SK-N-SH (cell line): ENCODE measurements at regions not wholly inside any gene's neighbourhood (a gene's known extent, or its start where the extent isn't known, plus 50 kb on each side); places are given as distances from the start of the nearest gene placed in this dataset.

ENCODE experiments used
- CTCF ChIA-PET: fragments of 300-600, 350-600 bp; formaldehyde crosslinking; extraction: SDS; loops from one replicate; lab custom pipeline; 2021; lab: Yijun Ruan, JAX
- POLR2A ChIA-PET: fragments of 350-600 bp; sonication (Branson Sonifier 250); formaldehyde crosslinking; extraction: SDS; loops from one replicate; lab custom pipeline; 2020; ENCODE audit warnings: antibody characterized with exemption, inconsistent platforms; lab: Yijun Ruan, JAX
- DNase-seq: peaks from one replicate; pipeline ENCODE4 v3.0.0; 2012
- H2AFZ ChIP-seq: fragments of 200-600 bp; sonication (generic); 2 replicates; pipeline ENCODE4 v1.8.1; 2016; ENCODE audit warnings: antibody characterized with exemption, mild to moderate bottlenecking, low read depth
- H3F3A ChIP-seq: fragments of 200-600 bp; sonication (generic); replicated peaks from 2 replicates; pipeline ENCODE3; 2016; ENCODE audit warnings: antibody characterized with exemption, mild to moderate bottlenecking; ENCODE audit not compliant: insufficient read depth
- H3K27ac ChIP-seq, 2 experiments: fragments of 200-500 bp in 1 of 2; fragments of 200-600 bp in 1 of 2; sonication (Bioruptor generic) in 1 of 2; sonication (generic), shearing (Covaris generic) in 1 of 2; 2 replicates each; pipeline versions ENCODE4 v1.5.1 to v1.6.1; 2014 to 2016; ENCODE audit warnings: low read depth in 2 of 2, inconsistent platforms in 1 of 2, low read length in 1 of 2, mild to moderate bottlenecking in 1 of 2, mixed read lengths in 1 of 2
- H3K27me3 ChIP-seq: fragments of 200-600 bp; sonication (generic), shearing (Covaris generic); 2 replicates; pipeline ENCODE4 v1.6.1; 2016; ENCODE audit warnings: mixed run types; ENCODE audit not compliant: insufficient read depth
- H3K36me3 ChIP-seq, 2 experiments: fragments of 200-500 bp in 1 of 2; fragments of 200-600 bp in 1 of 2; sonication (Bioruptor generic) in 1 of 2; sonication (generic) in 1 of 2; replicated peaks in 1 of 2; 2 replicates each; pipeline versions ENCODE3 to v1.5.1; 2014 to 2016; ENCODE audit warnings: low read length in 1 of 2, mild to moderate bottlenecking in 1 of 2; ENCODE audit not compliant: insufficient read depth in 2 of 2, control insufficient read depth in 1 of 2
- H3K4me1 ChIP-seq, 2 experiments: fragments of 200-500 bp in 1 of 2; fragments of 200-600 bp in 1 of 2; sonication (Bioruptor generic) in 1 of 2; sonication (generic), shearing (Covaris generic) in 1 of 2; 2 replicates each; pipeline versions ENCODE4 v1.5.1 to v1.6.1; 2014 to 2016; ENCODE audit warnings: low read depth in 1 of 2, low read length in 1 of 2, mixed run types in 1 of 2; ENCODE audit not compliant: insufficient read depth in 2 of 2, control insufficient read depth in 1 of 2
- H3K4me2 ChIP-seq: fragments of 200-600 bp; sonication (generic), shearing (Covaris generic); 2 replicates; pipeline ENCODE4 v1.6.1; 2017; ENCODE audit warnings: mixed run types
- H3K4me3 ChIP-seq, 2 experiments: fragments of 200-500 bp in 1 of 2; fragments of 200-600 bp in 1 of 2; sonication (Bioruptor generic) in 1 of 2; sonication (generic), shearing (Covaris generic) in 1 of 2; 2 replicates each; pipeline versions ENCODE4 v1.5.1 to v1.8.1; 2014 to 2016; ENCODE audit warnings: low read depth in 2 of 2, inconsistent platforms in 1 of 2, low read length in 1 of 2, mild to moderate bottlenecking in 1 of 2, mixed read lengths in 1 of 2, moderate library complexity in 1 of 2
- H3K79me2 ChIP-seq: fragments of 200-600 bp; sonication (generic); 2 replicates; pipeline ENCODE4 v1.8.1; 2017; ENCODE audit warnings: mild to moderate bottlenecking; ENCODE audit not compliant: insufficient read depth
- H3K9ac ChIP-seq: fragments of 200-600 bp; sonication (generic); 2 replicates; pipeline ENCODE4 v1.6.1; 2017; ENCODE audit warnings: mixed run types
- H3K9me2 ChIP-seq: fragments of 200-600 bp; sonication (generic); 2 replicates; pipeline ENCODE4 v1.6.1; 2017; ENCODE audit warnings: mixed run types
- H3K9me3 ChIP-seq: fragments of 200-600 bp; sonication (generic); 2 replicates; pipeline ENCODE4 v1.6.1; 2017; ENCODE audit warnings: mixed run types, mild to moderate bottlenecking, moderate library complexity
- H4K20me1 ChIP-seq: fragments of 200-600 bp; sonication (generic); 2 replicates; pipeline ENCODE4 v1.6.1; 2017; ENCODE audit warnings: mild to moderate bottlenecking, mixed run types; ENCODE audit not compliant: insufficient read depth
- MEF2A ChIP-seq: IDR thresholded peaks from 2 replicates; pipeline ENCODE4 v1.4.0; 2012; ENCODE audit warnings: low read depth, borderline replicate concordance
- POLR2AphosphoS5 ChIP-seq: IDR thresholded peaks from 2 replicates; pipeline ENCODE4 v1.6.1; 2012; ENCODE audit warnings: low read depth, low read length
- RAD21 ChIP-seq: IDR thresholded peaks from 2 replicates; pipeline ENCODE4 v1.6.1; 2012; ENCODE audit warnings: mild to moderate bottlenecking, low read length
- SIN3A ChIP-seq: IDR thresholded peaks from 2 replicates; pipeline ENCODE4 v1.6.1; 2012; ENCODE audit warnings: low read depth, mild to moderate bottlenecking, low read length, moderate library complexity, borderline replicate concordance
- TAF1 ChIP-seq: IDR thresholded peaks from 2 replicates; pipeline ENCODE4 v1.6.1; 2012; ENCODE audit warnings: low read depth, mild to moderate bottlenecking, low read length, moderate library complexity, borderline replicate concordance
- YY1 ChIP-seq: IDR thresholded peaks from 2 replicates; pipeline ENCODE4 v1.4.0; 2012; ENCODE audit warnings: low read depth, mild to moderate bottlenecking
- WGBS: methylation state at CpG from one replicate; pipeline ENCODE4 v1.1.6; 2017; ENCODE audit warnings: low lambda C conversion rate; 5-methylcytosine and 5-hydroxymethylcytosine counted together
- TF ChIP-seq, protein P1 (sequence below): fragments of 150-350 bp; IDR thresholded peaks from 2 replicates; pipeline ENCODE4 v1.6.1; 2016; ENCODE audit warnings: mild to moderate bottlenecking, low read depth, low read length
- TF ChIP-seq, protein P2 (sequence below): IDR thresholded peaks from 2 replicates; pipeline ENCODE4 v1.4.0; 2012; ENCODE audit warnings: low read depth
- TF ChIP-seq, protein P3 (sequence below): IDR thresholded peaks from 2 replicates; pipeline ENCODE4; 2012
- TF ChIP-seq, protein P4 (sequence below): IDR thresholded peaks from 2 replicates; pipeline ENCODE4 v1.6.1; 2012; ENCODE audit warnings: mild to moderate bottlenecking, low read depth, low read length, moderate library complexity
- TF ChIP-seq, protein P5 (sequence below): fragments of 200-600 bp; sonication (generic); IDR thresholded peaks from 2 replicates; pipeline ENCODE4 v1.6.1; 2017; ENCODE audit warnings: antibody characterized with exemption, mild to moderate bottlenecking, moderate library complexity

DNA sequence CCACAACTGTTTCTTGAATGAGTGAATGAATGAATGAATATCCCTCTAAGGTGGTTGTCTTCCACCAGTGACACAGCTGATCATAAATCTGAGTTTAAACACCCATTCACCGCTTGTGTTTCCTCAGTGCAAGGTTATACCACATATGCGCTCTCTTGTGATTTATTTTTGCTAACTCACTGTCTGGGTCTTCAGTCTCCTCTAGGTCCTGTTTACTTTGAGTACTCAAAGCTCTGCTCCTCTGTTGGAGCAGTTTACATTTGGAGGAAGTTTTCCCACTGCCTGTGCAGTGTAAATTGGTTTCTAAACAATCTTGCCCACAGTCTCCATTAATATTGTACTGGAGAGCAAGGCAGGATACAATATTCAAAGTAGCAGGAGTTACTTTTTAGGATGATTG is 212.6 kb upstream of the JADE1 start:
- CTCF ChIA-PET, result no interaction called here
- H3K36me3 ChIP-seq, result no peaks in the 10 kb centered on the region
- H2AFZ ChIP-seq, result no peak overlapping the region
- H3K79me2 ChIP-seq, result no peaks in the 10 kb centered on the region
- no peak for DNase-seq
- peaks cover 6% of the 10 kb centered on the region for H3F3A ChIP-seq
- H3K4me2 ChIP-seq, result no peak overlapping the region
- POLR2A ChIA-PET, result no interaction called here
- H3K9me3 ChIP-seq, result no peaks in the 10 kb centered on the region
- no peaks in the 10 kb centered on the region for H3K9me2 ChIP-seq
- H3K9ac ChIP-seq, result no peak overlapping the region
- peaks cover 15 to 17% of the 10 kb centered on the region in 2 experiments for H3K4me1 ChIP-seq
- H3K27me3 ChIP-seq, result no peaks in the 10 kb centered on the region
- WGBS, result 93% methylated on average over 2 of the region's 2 CpGs
- H4K20me1 ChIP-seq, result no peaks in the 10 kb centered on the region
- TF ChIP-seq YY1 (no peak), TAF1 (no peak), RAD21 (no peak), MEF2A (no peak), SIN3A (no peak), POLR2AphosphoS5 (no peak)
- TF ChIP-seq, protein P1, sequence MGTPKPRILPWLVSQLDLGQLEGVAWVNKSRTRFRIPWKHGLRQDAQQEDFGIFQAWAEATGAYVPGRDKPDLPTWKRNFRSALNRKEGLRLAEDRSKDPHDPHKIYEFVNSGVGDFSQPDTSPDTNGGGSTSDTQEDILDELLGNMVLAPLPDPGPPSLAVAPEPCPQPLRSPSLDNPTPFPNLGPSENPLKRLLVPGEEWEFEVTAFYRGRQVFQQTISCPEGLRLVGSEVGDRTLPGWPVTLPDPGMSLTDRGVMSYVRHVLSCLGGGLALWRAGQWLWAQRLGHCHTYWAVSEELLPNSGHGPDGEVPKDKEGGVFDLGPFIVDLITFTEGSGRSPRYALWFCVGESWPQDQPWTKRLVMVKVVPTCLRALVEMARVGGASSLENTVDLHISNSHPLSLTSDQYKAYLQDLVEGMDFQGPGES, result no peak
- TF ChIP-seq, protein P2, sequence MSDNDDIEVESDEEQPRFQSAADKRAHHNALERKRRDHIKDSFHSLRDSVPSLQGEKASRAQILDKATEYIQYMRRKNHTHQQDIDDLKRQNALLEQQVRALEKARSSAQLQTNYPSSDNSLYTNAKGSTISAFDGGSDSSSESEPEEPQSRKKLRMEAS, result no peak
- TF ChIP-seq, protein P3, sequence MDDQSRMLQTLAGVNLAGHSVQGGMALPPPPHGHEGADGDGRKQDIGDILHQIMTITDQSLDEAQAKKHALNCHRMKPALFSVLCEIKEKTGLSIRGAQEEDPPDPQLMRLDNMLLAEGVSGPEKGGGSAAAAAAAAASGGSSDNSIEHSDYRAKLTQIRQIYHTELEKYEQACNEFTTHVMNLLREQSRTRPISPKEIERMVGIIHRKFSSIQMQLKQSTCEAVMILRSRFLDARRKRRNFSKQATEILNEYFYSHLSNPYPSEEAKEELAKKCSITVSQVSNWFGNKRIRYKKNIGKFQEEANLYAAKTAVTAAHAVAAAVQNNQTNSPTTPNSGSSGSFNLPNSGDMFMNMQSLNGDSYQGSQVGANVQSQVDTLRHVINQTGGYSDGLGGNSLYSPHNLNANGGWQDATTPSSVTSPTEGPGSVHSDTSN, result no peak
- TF ChIP-seq, protein P4, sequence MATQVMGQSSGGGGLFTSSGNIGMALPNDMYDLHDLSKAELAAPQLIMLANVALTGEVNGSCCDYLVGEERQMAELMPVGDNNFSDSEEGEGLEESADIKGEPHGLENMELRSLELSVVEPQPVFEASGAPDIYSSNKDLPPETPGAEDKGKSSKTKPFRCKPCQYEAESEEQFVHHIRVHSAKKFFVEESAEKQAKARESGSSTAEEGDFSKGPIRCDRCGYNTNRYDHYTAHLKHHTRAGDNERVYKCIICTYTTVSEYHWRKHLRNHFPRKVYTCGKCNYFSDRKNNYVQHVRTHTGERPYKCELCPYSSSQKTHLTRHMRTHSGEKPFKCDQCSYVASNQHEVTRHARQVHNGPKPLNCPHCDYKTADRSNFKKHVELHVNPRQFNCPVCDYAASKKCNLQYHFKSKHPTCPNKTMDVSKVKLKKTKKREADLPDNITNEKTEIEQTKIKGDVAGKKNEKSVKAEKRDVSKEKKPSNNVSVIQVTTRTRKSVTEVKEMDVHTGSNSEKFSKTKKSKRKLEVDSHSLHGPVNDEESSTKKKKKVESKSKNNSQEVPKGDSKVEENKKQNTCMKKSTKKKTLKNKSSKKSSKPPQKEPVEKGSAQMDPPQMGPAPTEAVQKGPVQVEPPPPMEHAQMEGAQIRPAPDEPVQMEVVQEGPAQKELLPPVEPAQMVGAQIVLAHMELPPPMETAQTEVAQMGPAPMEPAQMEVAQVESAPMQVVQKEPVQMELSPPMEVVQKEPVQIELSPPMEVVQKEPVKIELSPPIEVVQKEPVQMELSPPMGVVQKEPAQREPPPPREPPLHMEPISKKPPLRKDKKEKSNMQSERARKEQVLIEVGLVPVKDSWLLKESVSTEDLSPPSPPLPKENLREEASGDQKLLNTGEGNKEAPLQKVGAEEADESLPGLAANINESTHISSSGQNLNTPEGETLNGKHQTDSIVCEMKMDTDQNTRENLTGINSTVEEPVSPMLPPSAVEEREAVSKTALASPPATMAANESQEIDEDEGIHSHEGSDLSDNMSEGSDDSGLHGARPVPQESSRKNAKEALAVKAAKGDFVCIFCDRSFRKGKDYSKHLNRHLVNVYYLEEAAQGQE, result no peak
- TF ChIP-seq, protein P5, sequence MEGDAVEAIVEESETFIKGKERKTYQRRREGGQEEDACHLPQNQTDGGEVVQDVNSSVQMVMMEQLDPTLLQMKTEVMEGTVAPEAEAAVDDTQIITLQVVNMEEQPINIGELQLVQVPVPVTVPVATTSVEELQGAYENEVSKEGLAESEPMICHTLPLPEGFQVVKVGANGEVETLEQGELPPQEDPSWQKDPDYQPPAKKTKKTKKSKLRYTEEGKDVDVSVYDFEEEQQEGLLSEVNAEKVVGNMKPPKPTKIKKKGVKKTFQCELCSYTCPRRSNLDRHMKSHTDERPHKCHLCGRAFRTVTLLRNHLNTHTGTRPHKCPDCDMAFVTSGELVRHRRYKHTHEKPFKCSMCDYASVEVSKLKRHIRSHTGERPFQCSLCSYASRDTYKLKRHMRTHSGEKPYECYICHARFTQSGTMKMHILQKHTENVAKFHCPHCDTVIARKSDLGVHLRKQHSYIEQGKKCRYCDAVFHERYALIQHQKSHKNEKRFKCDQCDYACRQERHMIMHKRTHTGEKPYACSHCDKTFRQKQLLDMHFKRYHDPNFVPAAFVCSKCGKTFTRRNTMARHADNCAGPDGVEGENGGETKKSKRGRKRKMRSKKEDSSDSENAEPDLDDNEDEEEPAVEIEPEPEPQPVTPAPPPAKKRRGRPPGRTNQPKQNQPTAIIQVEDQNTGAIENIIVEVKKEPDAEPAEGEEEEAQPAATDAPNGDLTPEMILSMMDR, result no peak
- no peak overlapping the region for H3K4me3 ChIP-seq
- no peak overlapping the region for H3K27ac ChIP-seq
